ENCODE measurements at regions not wholly inside any gene's neighbourhood (a gene's known extent, or its start where the extent isn't known, plus 50 kb on each side); places are given as distances from the start of the nearest gene placed in this dataset. TPM values are rescaled to one million over a fixed set of nuclear protein-coding genes. Genes with fewer than 3 reads are reported as not detected.
A peak's percentile ranks its signal among the peaks of the same experiment; 100 is the strongest.

DNA sequence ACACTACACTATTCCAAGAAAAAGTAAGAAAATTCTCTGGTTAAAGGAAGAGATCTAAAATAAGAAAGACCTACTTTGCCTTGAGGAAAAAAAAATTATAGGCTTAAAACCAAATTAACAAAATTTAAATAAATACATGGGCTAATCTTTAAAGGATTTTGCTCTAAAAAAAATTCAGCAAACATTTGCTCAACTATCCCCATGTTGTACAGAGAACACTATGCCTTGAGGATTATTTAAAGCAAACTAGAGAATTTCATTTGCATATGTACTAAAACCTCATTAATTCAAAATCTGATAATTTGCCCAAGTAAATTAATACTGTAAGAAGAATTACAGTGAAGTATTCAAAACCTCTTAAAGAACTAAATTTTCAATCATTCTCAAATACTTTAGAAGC lies 71.6 kb upstream of the KCNIP4 start:
- no peak overlapping the region for H3K4me3 ChIP-seq (ENCODE audit: low read length)
- no peak for DNase-seq
- no peak overlapping the region for H3K9ac ChIP-seq (ENCODE audit: low read length)
- H3K79me2 ChIP-seq (ENCODE audit: control insufficient read depth, insufficient read depth, low read length), result no peaks in the 10 kb centered on the region
- no peaks in the 10 kb centered on the region for H3K27me3 ChIP-seq (ENCODE audit: insufficient read depth, low read length, poor library complexity)
- H3K18ac ChIP-seq (ENCODE audit: low read length), result no peak overlapping the region
- no peaks in the 10 kb centered on the region for H3K79me1 ChIP-seq (ENCODE audit: low read length)
- H2BK5ac ChIP-seq (ENCODE audit: low read length), result no peak overlapping the region
- no peak overlapping the region for H3K27ac ChIP-seq (ENCODE audit: low read depth, low read length)
- H4K5ac ChIP-seq (ENCODE audit: low read length), result no peak overlapping the region
- H3K4me1 ChIP-seq (ENCODE audit: control insufficient read depth, low read depth, low read length), result no peaks in the 10 kb centered on the region
- H3K23ac ChIP-seq (ENCODE audit: low read length), result no peak overlapping the region
- H3K4me2 ChIP-seq (ENCODE audit: low read length), result no peak overlapping the region
- no peak overlapping the region for H3K56ac ChIP-seq (ENCODE audit: low read length)
- H2BK120ac ChIP-seq (ENCODE audit: low read depth, low read length), result no peak overlapping the region
- no peak overlapping the region for H4K8ac ChIP-seq (ENCODE audit: low read depth, low read length)
- H2BK15ac ChIP-seq (replicated peaks; ENCODE audit: low read depth), result no peak overlapping the region
- H2AK5ac ChIP-seq (ENCODE audit: low read length), result no peak overlapping the region
- H3K4ac ChIP-seq (ENCODE audit: low read depth, low read length), result no peak overlapping the region
- no peaks in the 10 kb centered on the region for H3K36me3 ChIP-seq (ENCODE audit: control insufficient read depth, insufficient read depth, low read length)

DNA sequence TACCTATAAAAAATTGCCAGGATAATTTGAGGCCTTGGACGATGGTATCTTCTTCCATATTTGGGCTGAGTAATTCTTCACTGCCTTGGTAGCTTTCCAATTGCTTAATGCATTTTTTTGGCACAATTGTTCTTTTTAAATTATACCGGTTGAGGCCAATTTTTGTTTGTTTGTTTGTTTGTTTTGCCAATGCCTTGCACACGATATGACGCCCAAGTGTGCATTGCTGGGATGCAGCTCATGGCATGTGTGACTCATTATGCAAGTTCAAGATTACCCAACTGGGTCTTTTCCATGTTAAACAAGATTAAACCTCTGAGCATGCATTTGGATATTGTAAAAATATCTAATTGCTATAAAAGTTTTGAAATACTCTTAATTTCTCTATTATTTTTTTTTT lies 71.1 kb upstream of the KCNIP4 start:
- no peaks in the 10 kb centered on the region for H3K79me2 ChIP-seq (ENCODE audit: control insufficient read depth, insufficient read depth, low read length)
- no peak overlapping the region for H3K27ac ChIP-seq (ENCODE audit: low read depth, low read length)
- no peak overlapping the region for H2AK5ac ChIP-seq (ENCODE audit: low read length)
- no peak overlapping the region for H3K18ac ChIP-seq (ENCODE audit: low read length)
- no peaks in the 10 kb centered on the region for H3K4me1 ChIP-seq (ENCODE audit: control insufficient read depth, low read depth, low read length)
- H2BK120ac ChIP-seq (ENCODE audit: low read depth, low read length), result no peak overlapping the region
- no peak overlapping the region for H3K9ac ChIP-seq (ENCODE audit: low read length)
- H3K56ac ChIP-seq (ENCODE audit: low read length), result no peak overlapping the region
- H4K8ac ChIP-seq (ENCODE audit: low read depth, low read length), result no peak overlapping the region
- H2BK15ac ChIP-seq (replicated peaks; ENCODE audit: low read depth), result no peak overlapping the region
- no peak overlapping the region for H3K4ac ChIP-seq (ENCODE audit: low read depth, low read length)
- H3K27me3 ChIP-seq (ENCODE audit: insufficient read depth, low read length, poor library complexity), result no peaks in the 10 kb centered on the region
- no peak overlapping the region for H3K23ac ChIP-seq (ENCODE audit: low read length)
- H2BK5ac ChIP-seq (ENCODE audit: low read length), result no peak overlapping the region
- H3K36me3 ChIP-seq (ENCODE audit: control insufficient read depth, insufficient read depth, low read length), result no peaks in the 10 kb centered on the region
- H4K5ac ChIP-seq (ENCODE audit: low read length), result no peak overlapping the region
- WGBS (ENCODE audit: extremely low coverage, insufficient coverage, low lambda C conversion rate), result no CpG with 5 or more reads among the region's 4 CpGs
- H3K4me2 ChIP-seq (ENCODE audit: low read length), result no peak overlapping the region
- H3K4me3 ChIP-seq (ENCODE audit: low read length), result no peak overlapping the region
- no peaks in the 10 kb centered on the region for H3K79me1 ChIP-seq (ENCODE audit: low read length)
- DNase-seq, result no peak

DNA sequence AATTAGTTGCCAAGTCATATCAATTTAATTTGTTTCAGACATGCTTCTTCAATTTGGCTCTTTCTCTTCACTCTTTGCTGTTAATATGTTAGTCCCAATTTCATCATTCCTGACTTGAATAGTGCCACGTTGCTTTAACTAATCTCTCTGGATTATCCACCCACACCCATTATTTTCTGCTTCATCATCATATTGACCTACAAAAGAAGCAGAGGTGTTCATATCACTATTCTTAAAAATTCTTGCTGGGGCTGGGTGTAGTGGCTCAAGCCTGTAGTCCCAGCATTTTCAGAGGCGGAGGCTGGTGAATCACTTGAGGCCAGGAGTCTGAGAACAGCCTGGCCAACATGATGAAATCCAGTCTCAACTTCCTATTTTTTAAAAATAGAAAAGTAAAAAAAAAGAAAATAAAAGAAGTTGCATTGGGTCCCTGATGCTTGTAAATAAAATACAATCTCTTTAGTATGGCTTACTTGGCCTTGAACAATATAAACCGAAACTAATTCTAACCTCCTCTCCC lies 65.7 kb upstream of the KCNIP4 start:
- no peak overlapping the region for H2BK15ac ChIP-seq (replicated peaks; ENCODE audit: low read depth)
- H2BK120ac ChIP-seq (ENCODE audit: low read depth, low read length), result no peak overlapping the region
- no peak overlapping the region for H3K27ac ChIP-seq (ENCODE audit: low read depth, low read length)
- no peak overlapping the region for H3K18ac ChIP-seq (ENCODE audit: low read length)
- no peak overlapping the region for H3K4me3 ChIP-seq (ENCODE audit: low read length)
- no peak overlapping the region for H3K4ac ChIP-seq (ENCODE audit: low read depth, low read length)
- no peaks in the 10 kb centered on the region for H3K27me3 ChIP-seq (ENCODE audit: insufficient read depth, low read length, poor library complexity)
- no peak overlapping the region for H3K56ac ChIP-seq (ENCODE audit: low read length)
- H3K4me2 ChIP-seq (ENCODE audit: low read length), result no peak overlapping the region
- H3K23ac ChIP-seq (ENCODE audit: low read length), result no peak overlapping the region
- no peaks in the 10 kb centered on the region for H3K4me1 ChIP-seq (ENCODE audit: control insufficient read depth, low read depth, low read length)
- H3K79me1 ChIP-seq (ENCODE audit: low read length), result no peaks in the 10 kb centered on the region
- no peak for DNase-seq
- no peak overlapping the region for H4K8ac ChIP-seq (ENCODE audit: low read depth, low read length)
- no peak overlapping the region for H4K5ac ChIP-seq (ENCODE audit: low read length)
- no peaks in the 10 kb centered on the region for H3K36me3 ChIP-seq (ENCODE audit: control insufficient read depth, insufficient read depth, low read length)
- H2AK5ac ChIP-seq (ENCODE audit: low read length), result no peak overlapping the region
- no peak overlapping the region for H3K9ac ChIP-seq (ENCODE audit: low read length)
- WGBS (ENCODE audit: extremely low coverage, insufficient coverage, low lambda C conversion rate), result no CpG with 5 or more reads among the region's 3 CpGs
- H2BK5ac ChIP-seq (ENCODE audit: low read length), result no peak overlapping the region
- H3K79me2 ChIP-seq (ENCODE audit: control insufficient read depth, insufficient read depth, low read length), result no peaks in the 10 kb centered on the region

DNA sequence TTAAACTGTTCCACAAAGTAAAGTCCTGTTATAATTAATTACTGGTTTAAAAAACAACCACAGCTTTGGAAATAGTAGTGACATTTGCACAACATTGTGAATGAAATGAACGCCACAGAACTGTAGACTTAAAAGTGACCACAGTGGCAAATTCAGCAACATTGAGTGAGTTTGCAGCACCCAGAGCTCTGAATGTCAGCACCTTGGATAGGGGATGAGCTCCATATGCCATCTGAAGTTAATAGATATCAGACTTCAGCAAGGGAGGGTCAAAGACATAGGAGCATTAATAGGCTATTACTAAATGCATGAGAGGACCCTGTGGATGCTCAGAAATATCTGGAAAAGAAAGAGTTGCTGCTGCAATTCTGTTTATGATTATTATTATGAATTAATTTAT lies 55.3 kb upstream of the KCNIP4 start:
- Histone ChIP-seq H3K79me2 (ENCODE audit: control insufficient read depth, insufficient read depth, low read length) (no peaks in the 10 kb centered on the region), H3K4me2 (ENCODE audit: low read length) (no peak overlapping the region), H3K56ac (ENCODE audit: low read length) (no peak overlapping the region), H2AK5ac (ENCODE audit: low read length) (no peak overlapping the region), H3K27ac (ENCODE audit: low read depth, low read length) (no peak overlapping the region), H3K27me3 (ENCODE audit: insufficient read depth, low read length, poor library complexity) (no peaks in the 10 kb centered on the region), H3K18ac (ENCODE audit: low read length) (no peak overlapping the region), H3K4me3 (ENCODE audit: low read length) (no peak overlapping the region), H2BK120ac (ENCODE audit: low read depth, low read length) (no peak overlapping the region), H3K4me1 (ENCODE audit: control insufficient read depth, low read depth, low read length) (no peaks in the 10 kb centered on the region), H3K23ac (ENCODE audit: low read length) (no peak overlapping the region), H3K36me3 (ENCODE audit: control insufficient read depth, insufficient read depth, low read length) (no peaks in the 10 kb centered on the region), H4K5ac (ENCODE audit: low read length) (no peak overlapping the region), H3K4ac (ENCODE audit: low read depth, low read length) (no peak overlapping the region), H3K9ac (ENCODE audit: low read length) (no peak overlapping the region), H4K8ac (ENCODE audit: low read depth, low read length) (no peak overlapping the region), H2BK5ac (ENCODE audit: low read length) (no peak overlapping the region), H3K79me1 (ENCODE audit: low read length) (no peaks in the 10 kb centered on the region), H2BK15ac (replicated peaks; ENCODE audit: low read depth) (no peak overlapping the region)
- no CpG with 5 or more reads among the region's 1 CpG for WGBS (ENCODE audit: extremely low coverage, insufficient coverage, low lambda C conversion rate)
- DNase-seq, result peak; percentile 16

Small RNA genes in the stretch of these regions (small RNA-seq; reads per million reads assigned to genes)
- gene RNU6-420P (ENCODE audit: insufficient read depth), result not detected

Data from mesendoderm (in vitro differentiated cells).